ENCODE measurements at regions not wholly inside any gene's neighbourhood (a gene's known extent, or its start where the extent isn't known, plus 50 kb on each side); places are given as distances from the start of the nearest gene placed in this dataset.

DNA sequence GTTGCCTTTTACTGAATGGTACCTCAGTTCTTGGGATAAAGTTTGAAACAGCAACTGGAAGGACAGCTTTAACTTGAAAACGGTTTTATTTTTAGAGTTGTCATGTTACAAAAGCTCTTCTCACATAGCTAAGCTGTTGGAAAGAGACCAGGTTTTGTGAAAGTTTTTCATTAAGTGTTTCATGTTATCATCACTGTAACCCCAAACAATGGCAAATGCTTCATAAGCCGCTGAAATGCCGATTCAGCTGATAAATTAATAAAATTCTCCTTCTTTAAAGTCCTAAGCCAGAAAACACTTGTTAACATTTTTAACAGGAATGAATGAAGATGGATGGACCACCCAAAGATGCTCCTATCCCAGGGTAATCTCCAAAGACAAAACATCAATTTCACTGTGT lies 76.1 kb upstream of the IRF2 start:
- TF ChIP-seq, protein P1, sequence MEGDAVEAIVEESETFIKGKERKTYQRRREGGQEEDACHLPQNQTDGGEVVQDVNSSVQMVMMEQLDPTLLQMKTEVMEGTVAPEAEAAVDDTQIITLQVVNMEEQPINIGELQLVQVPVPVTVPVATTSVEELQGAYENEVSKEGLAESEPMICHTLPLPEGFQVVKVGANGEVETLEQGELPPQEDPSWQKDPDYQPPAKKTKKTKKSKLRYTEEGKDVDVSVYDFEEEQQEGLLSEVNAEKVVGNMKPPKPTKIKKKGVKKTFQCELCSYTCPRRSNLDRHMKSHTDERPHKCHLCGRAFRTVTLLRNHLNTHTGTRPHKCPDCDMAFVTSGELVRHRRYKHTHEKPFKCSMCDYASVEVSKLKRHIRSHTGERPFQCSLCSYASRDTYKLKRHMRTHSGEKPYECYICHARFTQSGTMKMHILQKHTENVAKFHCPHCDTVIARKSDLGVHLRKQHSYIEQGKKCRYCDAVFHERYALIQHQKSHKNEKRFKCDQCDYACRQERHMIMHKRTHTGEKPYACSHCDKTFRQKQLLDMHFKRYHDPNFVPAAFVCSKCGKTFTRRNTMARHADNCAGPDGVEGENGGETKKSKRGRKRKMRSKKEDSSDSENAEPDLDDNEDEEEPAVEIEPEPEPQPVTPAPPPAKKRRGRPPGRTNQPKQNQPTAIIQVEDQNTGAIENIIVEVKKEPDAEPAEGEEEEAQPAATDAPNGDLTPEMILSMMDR (conservative IDR thresholded peaks at IDR 0.05), result no peak
- TF ChIP-seq ZFX (IDR thresholded peaks at IDR 0.05), result no peak
